EH (cell line): ENCODE measurements at regions not wholly inside any gene's neighbourhood (a gene's known extent, or its start where the extent isn't known, plus 50 kb on each side); places are given as distances from the start of the nearest gene placed in this dataset.
A peak's percentile ranks its signal among the peaks of the same experiment; 100 is the strongest.

Source experiments
- DNase-seq: peaks from one replicate; pipeline ENCODE4 v3.0.0-alpha.2; 2015; ENCODE audit warnings: low read depth

- peak; percentile 98 for DNase-seq
These were observed 108.7 kb downstream of the EN1 start for GRCh38 chr2:118738524-118739308.

GRCh38 chr2:118738106-118738505 lies 109.3 kb downstream of the EN1 start:
- no peak for DNase-seq

- no peak for DNase-seq
These were observed 109.8 kb downstream of the EN1 start for GRCh38 chr2:118737684-118738083.

- DNase-seq, result no peak
These were observed 115.0 kb downstream of the EN1 start for GRCh38 chr2:118732432-118732831.

- no peak for DNase-seq
These were observed 116.0 kb downstream of the EN1 start for GRCh38 chr2:118731413-118731812.

GRCh38 chr2:118730405-118730804 lies 117.0 kb downstream of the EN1 start:
- no peak for DNase-seq

- no peak for DNase-seq
These were observed 117.7 kb downstream of the EN1 start for GRCh38 chr2:118729760-118730159.

GRCh38 chr2:118728984-118729383 lies 118.5 kb downstream of the EN1 start:
- DNase-seq, result no peak

GRCh38 chr2:118726821-118727220 lies 120.6 kb downstream of the EN1 start:
- DNase-seq, result no peak

- DNase-seq, result peak; percentile 57
These were observed 124.1 kb downstream of the EN1 start for GRCh38 chr2:118723394-118723793.

GRCh38 chr2:118722976-118723375 lies 124.5 kb downstream of the EN1 start:
- DNase-seq, result no peak

- no peak for DNase-seq
These were observed 125.5 kb downstream of the EN1 start for GRCh38 chr2:118721817-118722551.

- no peak for DNase-seq
These were observed 126.6 kb downstream of the EN1 start for GRCh38 chr2:118720866-118721265.

- no peak for DNase-seq
These were observed 128.5 kb downstream of the EN1 start for GRCh38 chr2:118718921-118719320.

GRCh38 chr2:118716102-118716501 lies 131.3 kb downstream of the EN1 start:
- DNase-seq, result no peak

- DNase-seq, result no peak
These were observed 133.3 kb downstream of the EN1 start for GRCh38 chr2:118714118-118714517.

GRCh38 chr2:118711603-118712002 lies 135.8 kb downstream of the EN1 start:
- DNase-seq, result no peak

GRCh38 chr2:118710481-118710880 lies 137.0 kb downstream of the EN1 start:
- DNase-seq, result no peak

- DNase-seq, result no peak
These were observed 137.7 kb downstream of the EN1 start for GRCh38 chr2:118709786-118710185.

GRCh38 chr2:118706844-118707243 lies 140.6 kb downstream of the EN1 start:
- DNase-seq, result no peak

GRCh38 chr2:118706371-118706770 lies 141.1 kb downstream of the EN1 start:
- no peak for DNase-seq

- peak; percentile 37 for DNase-seq
These were observed 142.4 kb downstream of the EN1 start for GRCh38 chr2:118705032-118705431.

- no peak for DNase-seq
These were observed 147.8 kb downstream of the EN1 start for GRCh38 chr2:118699447-118700175.
